ENCODE measurements at regions not wholly inside any gene's neighbourhood (a gene's known extent, or its start where the extent isn't known, plus 50 kb on each side); places are given as distances from the start of the nearest gene placed in this dataset.

GRCh38 chr3:94927175-94927574 is 864.3 kb downstream of the NSUN3 start:
- POLR2A ChIA-PET, result no interaction called here
- TF ChIP-seq TAL1 (IDR thresholded peaks at IDR 0.05) (no peak), EP300 (IDR thresholded peaks at IDR 0.05; ENCODE audit: low read length) (no peak), ZNF324 (CRISPR knock-in tag; IDR thresholded peaks at IDR 0.05) (no peak), NFATC3 (IDR thresholded peaks at IDR 0.05) (no peak), ZNF699 (CRISPR knock-in tag; IDR thresholded peaks at IDR 0.05; ENCODE audit: insufficient replicate concordance) (no peak), NFYB (IDR thresholded peaks at IDR 0.05; ENCODE audit: extremely low read depth, insufficient read length) (no peak), GATAD2A (IDR thresholded peaks at IDR 0.05) (no peak), MAFK (IDR thresholded peaks at IDR 0.05; ENCODE audit: low read length) (no peak), IRF1 (CRISPR knock-in tag; IDR thresholded peaks at IDR 0.05; ENCODE audit: borderline replicate concordance) (no peak), KDM5B (IDR thresholded peaks at IDR 0.05; ENCODE audit: insufficient replicate concordance, low read depth, low read length) (no peak), SIN3A (IDR thresholded peaks at IDR 0.05; ENCODE audit: borderline replicate concordance in 2 of 2, control insufficient read depth in 1 of 2, low read depth in 2 of 2, low read length in 2 of 2) (no peak), RREB1 (CRISPR knock-in tag; IDR thresholded peaks at IDR 0.05) (no peak), HDAC1 (IDR thresholded peaks at IDR 0.05) (no peak), ZNF24 (IDR thresholded peaks at IDR 0.05) (no peak), SMAD4 (CRISPR knock-in tag; conservative IDR thresholded peaks at IDR 0.05) (no peak)
- WGBS (ENCODE audit: insufficient coverage, low coverage, missing lambda C conversion rate), result 39% methylated on average over 6 of the region's 8 CpGs
- CTCF ChIA-PET (ENCODE audit: low intra/inter-chr PET ratio), result no interaction called here
- Histone ChIP-seq H3K4me1 (replicated peaks in 1 of 2; ENCODE audit: control insufficient read depth in 2 of 2, insufficient read depth in 2 of 2, low read length in 2 of 2) (no peaks in the 10 kb centered on the region), H4K20me1 (replicated peaks; ENCODE audit: control insufficient read depth, insufficient read depth, low read length) (no peaks in the 10 kb centered on the region), H3K4me2 (ENCODE audit: insufficient read depth, low read length) (no peak overlapping the region), H3K79me2 (ENCODE audit: control insufficient read depth, insufficient read depth, low read length) (no peaks in the 10 kb centered on the region), H3K27me3 (ENCODE audit: control insufficient read depth in 2 of 2, insufficient read depth in 2 of 2, low read length in 2 of 2) (no peaks in the 10 kb centered on the region), H3K4me3 (no peak overlapping the region), H3K9ac (ENCODE audit: insufficient read depth in 1 of 2, low read depth in 2 of 2, low read length in 2 of 2) (no peak overlapping the region), H3K36me3 (ENCODE audit: control insufficient read depth, insufficient read depth, low read length) (no peaks in the 10 kb centered on the region), H3K9me1 (ENCODE audit: control insufficient read depth, insufficient read depth, low read length) (no peaks in the 10 kb centered on the region), H3K27ac (ENCODE audit: extremely low read depth, low read depth, low read length) (no peak overlapping the region), H2AFZ (ENCODE audit: low read depth, low read length) (no peak overlapping the region), H3K9me3 (replicated peaks; ENCODE audit: control insufficient read depth, insufficient read depth, low read depth, low read length) (no peaks in the 10 kb centered on the region)
- no peak for ATAC-seq
- intact Hi-C loops (cut with micrococcal nuclease), result no loop called here
- BruUV-seq (replicated peaks), result no TSS peak
- FAIRE-seq, result no peak
- in situ Hi-C loops (cut with MboI), result no loop called here
- no peak for DNase-seq (ENCODE audit: extremely low read depth in 1 of 4, low spot score in 3 of 4)

Measured in K562 (cell line).